Gastrocnemius medialis (tissue), 4 donors: ENCODE measurements at regions not wholly inside any gene's neighbourhood (a gene's known extent, or its start where the extent isn't known, plus 50 kb on each side); places are given as distances from the start of the nearest gene placed in this dataset.

ENCODE experiments used
- CTCF ChIP-seq, 5 experiments: fragments of 450-650 bp in 3 of 5; fragments of 200-600 bp in 2 of 5; sonication (generic) in 2 of 5; IDR thresholded peaks in 4 of 5; conservative IDR thresholded peaks in 1 of 5; 1 replicate in 4 of 5; 2 replicates in 1 of 5; pipeline ENCODE4 v1.5.1; 2016 to 2019; ENCODE audit warnings: antibody characterized with exemption in 5 of 5, mild to moderate bottlenecking in 3 of 5, moderate library complexity in 3 of 5
- POLR2A ChIP-seq, 2 donors: fragments of 450-650 bp; IDR thresholded peaks; one replicate each; pipeline ENCODE4 v1.6.1; 2017; ENCODE audit warnings: antibody characterized with exemption in 2 of 2, mild to moderate bottlenecking in 2 of 2, moderate library complexity in 2 of 2

- no peak for TF ChIP-seq CTCF (IDR thresholded peaks at IDR 0.05 in 4 of 5, conservative IDR thresholded peaks at IDR 0.05 in 1 of 5)
- no peak for TF ChIP-seq POLR2A (IDR thresholded peaks at IDR 0.05)
Measured at GRCh38 chr17:70366386-70366785, 197.1 kb downstream of the KCNJ2 start.
